DMS 273 treated with DMSO at 0.1 percent for 48 hours (cell line): ENCODE measurements at regions not wholly inside any gene's neighbourhood (a gene's known extent, or its start where the extent isn't known, plus 50 kb on each side); places are given as distances from the start of the nearest gene placed in this dataset.
"Not testable (repeated sequence)": the region's sequence is repeated elsewhere in the genome, so short reads cannot be mapped to it uniquely, and the experiment has no call there.

Experiments used
- DNase-seq: peaks from one replicate; lab custom pipeline; 2025; lab: John Stamatoyannopoulos, UW

DNA sequence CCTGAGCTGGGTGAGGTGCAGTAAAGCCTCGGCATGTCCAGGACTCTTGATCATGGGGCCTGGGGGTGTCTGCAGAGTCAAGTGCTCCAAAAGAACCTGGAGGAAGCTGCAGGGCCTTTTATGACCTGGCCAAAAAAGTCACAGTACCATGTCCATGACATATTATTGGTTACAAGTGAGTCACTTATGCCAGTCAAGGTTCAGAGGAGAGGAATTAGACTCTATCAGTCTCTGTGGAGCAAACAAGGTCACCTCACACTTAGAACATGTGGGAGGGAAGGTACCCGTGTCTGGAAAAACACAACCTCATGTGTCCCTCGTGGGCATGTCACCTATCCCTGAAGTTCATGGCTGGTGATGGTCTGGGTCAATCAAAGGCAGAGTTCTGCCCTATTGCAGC is 465.7 kb downstream of the FBXO15 start:
- DNase-seq: no peak

DNA sequence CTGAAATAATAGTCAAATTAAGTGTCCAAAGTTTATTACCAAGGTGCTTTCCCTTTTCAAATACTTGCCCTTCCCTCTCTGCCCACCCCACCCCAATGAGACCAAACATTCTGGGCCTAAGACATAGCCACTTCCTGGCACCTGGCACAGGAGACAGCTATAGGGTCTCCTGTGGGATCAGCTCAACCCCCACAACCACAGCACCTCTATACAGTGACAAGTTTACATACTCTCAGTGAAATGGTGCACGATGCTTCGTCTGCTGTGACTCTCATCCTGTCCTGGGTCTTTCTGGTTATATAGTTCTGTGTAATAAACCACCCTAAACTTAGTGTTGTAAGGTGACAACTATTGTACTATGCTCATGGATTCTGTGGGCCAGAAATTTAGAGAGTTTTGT is 466.2 kb downstream of the FBXO15 start:
- DNase-seq: no peak

DNA sequence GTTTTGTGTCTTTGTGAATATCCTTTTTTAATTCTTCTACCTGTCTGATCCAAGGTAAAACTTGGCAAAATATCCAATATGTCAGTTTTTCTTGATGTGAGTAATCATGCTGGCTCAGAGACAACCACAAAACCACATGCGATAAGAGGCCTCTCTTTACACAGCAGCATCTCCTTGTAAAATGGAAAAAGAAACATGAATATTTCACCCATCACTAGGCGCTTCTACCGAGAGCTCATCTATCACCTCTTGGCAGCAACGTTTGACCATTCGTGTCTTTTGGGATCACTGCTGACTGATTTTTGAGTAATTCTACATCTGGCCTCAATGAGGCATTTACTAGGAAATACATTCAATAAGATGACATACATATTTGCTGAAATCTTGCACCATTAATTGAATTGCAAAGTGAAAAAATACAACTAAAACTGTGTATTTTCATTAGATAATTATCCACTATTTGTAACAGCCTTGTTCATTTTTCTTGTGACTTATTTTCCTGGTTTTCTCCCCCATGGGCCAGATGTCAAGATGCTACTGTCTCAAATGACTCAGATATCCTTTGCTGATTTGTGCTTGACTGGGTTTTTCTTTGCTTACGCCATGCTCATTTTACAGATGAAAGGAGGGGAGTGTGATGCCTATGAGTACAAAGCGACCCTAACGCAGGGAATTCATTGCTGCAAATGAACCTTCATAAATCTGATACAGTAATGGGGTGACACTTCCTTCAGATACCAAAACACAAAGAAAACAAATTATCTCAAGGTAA is 467.5 kb downstream of the FBXO15 start:
- DNase-seq: no peak

DNA sequence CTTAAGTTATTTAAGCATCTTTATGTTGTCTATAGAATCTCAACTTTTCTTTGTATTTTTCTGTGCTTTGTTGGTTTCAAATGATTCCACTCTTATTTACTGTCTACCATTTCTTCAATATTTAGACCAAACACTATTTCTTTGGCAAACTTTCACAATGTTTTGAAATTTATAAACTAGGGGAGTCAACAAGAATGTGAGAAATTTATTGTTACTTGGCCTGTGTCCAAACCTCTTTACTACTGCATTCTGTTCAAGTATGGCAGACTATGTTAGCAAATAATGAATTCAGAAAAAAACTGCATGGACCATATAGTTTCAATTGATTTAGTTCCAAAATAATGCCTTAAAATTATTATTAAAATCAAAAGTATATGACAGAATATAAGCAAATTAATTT is 470.2 kb downstream of the FBXO15 start:
- DNase-seq: no peak

DNA sequence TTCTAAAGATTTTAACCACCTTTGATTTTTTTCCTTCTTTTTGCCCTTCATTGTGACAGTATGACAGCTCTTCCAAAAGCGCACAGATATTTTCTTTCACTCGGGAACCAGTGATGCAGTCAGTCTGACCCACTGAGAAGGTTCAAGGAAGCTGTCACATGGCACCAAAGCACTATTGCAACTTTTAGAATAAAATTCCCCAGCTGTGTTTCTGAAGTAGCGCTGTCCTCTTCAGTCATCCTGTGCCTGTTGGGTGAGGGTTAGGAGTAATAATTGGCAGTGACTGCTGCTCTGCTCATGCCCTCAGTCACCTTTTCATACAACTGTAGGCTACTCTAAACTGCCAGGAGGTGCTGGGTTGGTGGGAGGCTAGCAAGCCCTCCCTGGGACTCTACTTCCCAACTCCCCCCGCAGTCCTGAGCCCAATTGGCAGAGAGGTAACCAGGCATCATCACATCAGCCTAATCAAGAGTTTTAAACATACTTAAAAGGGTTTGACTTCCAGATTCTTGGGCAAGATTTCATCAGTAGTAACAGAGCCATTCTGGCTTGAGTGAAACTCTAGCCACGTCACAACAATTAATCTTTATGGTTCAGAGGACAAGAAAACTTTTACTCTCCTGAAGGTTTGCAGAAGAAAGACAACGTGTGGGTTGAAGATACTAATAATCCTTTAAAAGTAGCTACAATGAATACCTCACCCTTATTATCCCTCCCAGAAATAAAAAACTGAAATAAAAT is 473.3 kb downstream of the FBXO15 start:
- no peak for DNase-seq

DNA sequence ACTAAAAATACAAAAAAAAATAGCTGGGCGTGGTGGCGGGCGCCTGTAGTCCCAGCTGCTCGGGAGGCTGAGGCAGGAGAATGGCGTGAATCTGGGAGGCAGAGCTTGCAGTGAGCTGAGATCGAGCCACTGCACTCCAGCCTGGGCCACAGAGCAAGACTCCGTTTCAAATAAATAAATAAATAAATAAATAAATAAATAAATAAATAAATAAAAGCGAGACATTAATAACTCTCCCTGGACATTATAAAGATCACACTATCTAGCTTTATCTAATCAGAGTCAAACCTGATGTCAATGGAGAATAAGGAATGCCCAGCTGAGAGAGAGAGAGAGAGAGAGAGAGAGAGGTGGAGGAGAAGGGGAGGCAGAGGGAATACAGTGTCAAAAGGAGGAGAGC is 476.2 kb downstream of the FBXO15 start:
- DNase-seq: not testable (repeated sequence)

DNA sequence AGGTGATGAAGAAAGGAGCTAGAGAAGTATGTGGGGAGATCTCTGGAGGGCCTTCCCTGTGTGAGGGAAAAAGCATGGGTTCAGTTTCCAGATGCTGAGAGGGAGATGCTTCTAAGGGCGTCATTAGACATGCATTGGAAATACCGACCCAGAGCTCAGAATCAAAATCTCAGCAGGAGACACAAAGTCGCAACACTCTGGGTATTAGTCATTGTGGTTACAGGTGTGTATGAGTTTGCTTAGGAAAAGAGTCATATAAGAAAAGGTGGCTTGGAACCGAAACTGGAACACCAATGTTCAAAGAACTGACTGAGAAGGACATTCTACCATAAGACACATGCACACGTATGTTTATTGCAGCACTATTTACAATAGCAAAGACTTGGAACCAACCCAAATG is 477.1 kb downstream of the FBXO15 start:
- DNase-seq: no peak

DNA sequence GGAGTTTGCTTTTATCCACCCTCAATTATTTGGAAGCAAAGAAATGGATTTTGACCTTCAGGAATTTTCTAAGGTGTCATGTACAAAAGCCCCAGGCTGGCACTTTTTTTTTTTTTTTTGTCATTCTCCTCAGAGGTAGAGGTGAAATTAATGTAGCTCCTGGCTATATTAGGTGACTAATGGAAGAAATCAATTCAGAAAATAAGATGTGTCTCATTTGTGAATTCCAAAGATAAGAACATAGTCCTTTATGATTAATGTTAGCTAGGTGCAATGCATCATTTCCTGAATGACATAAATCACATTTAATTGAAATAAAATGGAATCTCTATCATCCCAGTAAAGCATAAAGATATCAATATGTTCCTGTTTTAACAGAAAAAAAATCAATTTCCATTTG is 477.6 kb downstream of the FBXO15 start:
- DNase-seq: no peak

DNA sequence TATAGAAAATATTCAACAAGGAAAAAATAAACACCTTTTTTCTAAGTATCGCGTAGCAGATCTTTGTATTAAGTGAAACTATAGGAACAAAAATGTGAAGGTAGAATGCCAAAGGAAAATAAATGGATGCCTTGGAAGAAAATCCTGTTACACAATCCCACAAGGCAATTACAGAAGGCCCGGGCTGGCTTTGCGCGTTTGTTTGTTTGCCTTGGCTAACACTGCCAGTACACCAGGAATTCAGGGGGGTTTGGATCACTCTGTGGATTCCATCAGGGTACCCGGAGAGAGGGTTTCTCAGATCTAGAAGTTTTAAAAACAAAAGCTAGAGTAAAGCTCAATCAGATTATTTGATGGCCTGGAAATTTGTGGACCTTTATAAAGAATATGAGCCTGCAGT is 478.3 kb downstream of the FBXO15 start:
- no peak for DNase-seq

DNA sequence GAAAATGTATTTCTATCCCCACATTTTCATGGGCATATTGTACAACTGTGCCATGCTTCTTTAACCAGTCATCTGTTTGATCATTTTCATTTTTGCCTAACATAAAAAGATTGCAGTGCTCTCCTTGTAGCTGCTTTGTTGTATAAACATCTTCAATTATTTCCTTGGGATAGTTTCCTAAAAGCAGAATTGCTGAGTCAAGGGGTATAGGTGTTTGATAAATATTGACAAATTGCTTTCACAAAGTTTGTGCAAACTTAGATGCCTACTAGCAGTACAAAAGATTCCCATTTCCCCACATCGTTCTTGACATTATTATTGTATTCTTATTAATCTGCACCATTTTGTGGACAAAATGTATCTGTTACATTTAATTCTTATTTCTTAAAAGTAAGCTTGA is 479.6 kb downstream of the FBXO15 start:
- DNase-seq: no peak

DNA sequence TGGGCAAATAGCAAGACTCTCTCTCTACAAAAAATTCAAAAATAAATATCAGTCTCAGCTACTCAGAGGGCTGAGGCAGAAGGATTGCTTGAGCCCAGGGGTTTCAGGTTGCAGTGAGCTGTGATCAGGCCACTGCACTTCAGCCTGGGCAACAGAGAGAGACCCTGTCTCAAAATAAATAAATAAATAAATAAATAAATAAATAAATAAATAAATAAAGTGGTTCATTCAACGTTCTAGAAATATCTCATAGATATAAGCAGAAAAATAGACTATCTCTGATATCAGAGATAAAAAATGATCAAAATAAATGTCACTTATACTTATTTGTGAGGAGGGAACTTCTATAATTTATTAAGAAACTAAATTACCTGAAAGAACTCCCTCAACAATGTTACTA is 480.9 kb downstream of the FBXO15 start:
- no peak for DNase-seq

DNA sequence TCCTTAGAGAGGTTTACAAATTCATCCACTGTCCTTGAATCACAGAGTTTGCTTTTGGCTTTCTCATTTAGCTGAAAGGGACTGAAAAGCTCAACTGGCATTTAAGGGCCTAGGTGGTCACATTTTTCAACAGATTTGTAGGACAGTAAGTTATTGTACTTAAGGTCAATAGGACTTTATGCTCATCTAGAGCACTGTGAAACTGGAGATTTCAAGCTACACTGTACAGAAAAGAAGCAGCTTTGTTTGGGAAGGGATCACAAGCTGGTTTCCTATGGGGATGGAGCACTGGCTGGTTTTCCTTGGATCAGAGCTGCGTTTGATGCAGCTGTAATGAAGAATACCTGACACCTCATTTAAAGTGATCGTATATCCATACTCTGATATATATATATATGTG is 482.7 kb downstream of the FBXO15 start:
- no peak for DNase-seq

DNA sequence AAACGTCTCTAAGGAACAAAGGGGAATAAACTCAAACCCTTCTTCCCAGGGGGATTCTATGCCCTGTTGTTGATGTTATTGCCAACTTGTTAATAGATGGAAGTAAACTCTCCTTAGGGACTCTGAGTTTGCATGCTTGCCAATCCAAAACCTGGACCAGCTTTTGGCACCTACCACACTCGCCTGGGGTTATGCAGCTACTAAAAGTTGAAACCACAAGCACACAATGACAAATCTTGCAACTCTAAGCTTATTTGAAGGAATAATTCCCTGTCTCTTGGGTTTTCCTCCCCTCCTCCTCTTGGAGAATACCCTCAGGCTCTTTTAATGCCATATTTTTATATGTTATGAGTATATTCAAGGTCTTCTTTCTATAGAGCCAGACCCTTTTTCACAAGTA is 484.1 kb downstream of the FBXO15 start:
- no peak for DNase-seq

DNA sequence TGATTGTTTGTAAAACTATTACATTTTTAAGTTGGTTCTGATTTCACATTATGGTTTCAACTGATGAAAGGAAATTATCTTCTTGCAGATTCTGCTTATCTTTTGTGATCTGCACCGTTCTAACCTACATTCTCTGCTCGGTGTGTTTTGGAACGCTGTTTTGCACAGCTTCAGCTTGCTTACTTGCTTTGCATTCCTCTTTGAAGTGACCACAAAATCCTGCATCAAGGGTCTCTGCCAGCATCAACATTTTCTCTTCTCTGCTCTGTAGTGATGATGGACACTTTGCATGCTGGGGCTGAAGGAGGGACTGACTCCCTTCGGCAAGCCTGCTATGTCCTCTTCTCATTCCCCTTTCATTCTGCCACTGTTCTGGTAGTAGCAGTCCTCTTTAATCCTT is 485.2 kb downstream of the FBXO15 start:
- no peak for DNase-seq

DNA sequence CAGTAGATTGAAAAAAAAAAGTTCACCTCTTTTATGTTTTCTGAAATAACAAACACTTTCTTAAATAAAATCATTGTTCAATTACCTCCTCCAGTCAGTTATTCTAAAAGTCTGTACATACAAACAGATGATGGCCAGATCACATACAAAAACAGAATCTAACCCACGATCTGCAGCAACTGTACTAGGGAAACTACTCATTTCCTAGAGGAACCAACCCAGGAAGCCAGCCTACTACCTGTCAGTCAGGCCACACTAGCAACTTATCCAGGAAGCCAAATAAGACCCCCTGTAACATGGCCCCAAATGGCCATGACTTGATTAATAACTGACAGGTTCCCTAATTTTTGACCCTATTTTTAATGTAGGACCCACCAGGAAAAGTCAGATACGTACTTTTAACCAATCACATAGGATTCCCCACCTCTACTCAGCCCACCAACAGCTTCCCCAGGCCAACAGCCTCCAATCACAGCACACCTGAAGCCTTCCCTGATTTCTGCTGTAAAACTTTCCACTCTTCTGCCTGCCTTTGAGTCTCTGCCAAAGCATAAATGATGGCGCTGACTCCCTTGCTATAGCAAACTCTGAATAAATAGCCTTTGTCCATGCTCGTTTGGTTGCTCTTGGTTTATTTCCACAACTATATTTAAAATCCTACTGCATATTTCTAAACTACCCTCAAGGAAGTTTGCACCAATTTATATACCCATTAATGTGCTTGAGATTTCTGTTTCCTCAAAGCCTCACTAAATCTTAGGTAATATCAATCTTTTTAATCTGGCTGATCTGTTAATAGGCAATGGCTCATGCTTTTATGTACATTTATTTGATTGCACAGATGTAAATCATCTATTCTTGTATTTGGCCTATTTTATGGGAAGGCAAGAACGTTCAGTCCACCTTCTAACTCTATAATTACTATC is 486.4 kb downstream of the FBXO15 start:
- no peak for DNase-seq

DNA sequence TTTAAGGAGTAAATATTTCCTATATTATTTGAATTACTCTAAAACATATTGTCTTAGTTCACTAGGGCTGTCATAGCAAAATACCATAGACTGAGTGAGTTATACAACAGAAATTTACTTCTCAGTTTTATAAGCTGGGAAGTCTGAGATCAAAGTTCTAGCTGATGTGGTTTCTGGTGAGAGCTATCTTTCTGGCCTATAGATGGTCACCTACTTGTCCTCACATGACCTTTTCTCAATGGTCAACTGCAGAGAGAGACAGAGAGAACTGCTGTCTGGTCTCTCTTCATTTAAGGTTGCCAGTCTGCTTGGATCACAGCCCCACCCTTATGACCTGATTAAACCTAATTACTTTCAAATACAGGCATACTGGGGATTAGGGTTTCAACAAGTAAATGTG is 490.9 kb downstream of the FBXO15 start:
- DNase-seq: no peak

DNA sequence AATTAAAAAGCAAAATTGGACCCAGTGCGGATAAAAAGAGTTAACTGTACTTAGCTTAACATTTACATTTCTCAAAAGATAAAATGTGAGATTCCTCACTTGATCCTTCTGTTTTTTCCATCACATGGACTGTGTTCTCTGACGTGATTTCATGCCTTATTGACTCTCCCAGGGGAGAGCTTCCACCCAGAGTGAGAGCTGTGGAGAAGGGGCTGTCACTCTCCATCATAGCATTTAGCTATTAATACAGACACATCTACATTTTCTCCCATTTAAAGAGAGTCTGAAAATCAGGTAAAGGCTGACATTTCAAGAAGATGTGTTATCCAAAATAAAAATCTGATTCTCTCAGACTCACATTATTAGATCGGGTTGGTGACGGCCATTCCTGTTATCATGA is 493.8 kb downstream of the FBXO15 start:
- no peak for DNase-seq

DNA sequence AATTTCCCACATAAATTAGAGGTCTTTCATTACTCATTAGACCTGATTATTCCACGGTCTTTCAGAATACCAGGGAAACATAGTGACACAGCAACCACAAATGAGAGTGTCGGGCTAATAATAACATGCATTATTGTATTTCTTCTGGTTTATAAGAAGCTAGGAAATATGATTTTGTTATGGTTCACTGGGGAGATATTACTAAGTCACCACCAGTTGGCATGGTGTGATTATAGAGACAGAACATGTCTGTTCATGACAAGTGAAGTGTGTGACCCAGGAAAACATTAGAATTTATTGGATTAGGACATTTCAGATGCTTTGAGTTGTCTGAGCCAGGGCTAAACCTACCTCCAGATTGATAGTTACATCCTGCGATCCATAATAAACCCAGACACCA is 494.4 kb downstream of the FBXO15 start:
- DNase-seq: no peak

DNA sequence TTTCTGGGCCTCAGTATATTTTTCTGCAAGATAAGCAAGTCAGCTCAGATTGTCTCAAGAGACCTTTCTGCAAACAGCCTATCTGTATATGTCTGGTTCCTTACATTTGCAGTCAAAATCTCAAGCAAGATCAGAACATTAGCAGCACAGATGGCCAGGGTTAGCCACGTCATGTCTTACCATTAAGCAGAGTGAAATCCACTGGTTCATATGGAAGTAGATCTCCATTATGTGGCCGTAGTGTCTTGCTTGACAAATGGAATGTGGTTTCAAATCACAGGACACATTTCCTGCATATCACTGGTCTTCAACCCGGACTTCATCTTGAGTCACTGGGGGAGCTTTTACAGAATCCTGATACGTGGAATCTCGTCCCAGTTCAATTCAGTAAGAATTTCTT is 500.2 kb downstream of the FBXO15 start:
- DNase-seq: no peak

DNA sequence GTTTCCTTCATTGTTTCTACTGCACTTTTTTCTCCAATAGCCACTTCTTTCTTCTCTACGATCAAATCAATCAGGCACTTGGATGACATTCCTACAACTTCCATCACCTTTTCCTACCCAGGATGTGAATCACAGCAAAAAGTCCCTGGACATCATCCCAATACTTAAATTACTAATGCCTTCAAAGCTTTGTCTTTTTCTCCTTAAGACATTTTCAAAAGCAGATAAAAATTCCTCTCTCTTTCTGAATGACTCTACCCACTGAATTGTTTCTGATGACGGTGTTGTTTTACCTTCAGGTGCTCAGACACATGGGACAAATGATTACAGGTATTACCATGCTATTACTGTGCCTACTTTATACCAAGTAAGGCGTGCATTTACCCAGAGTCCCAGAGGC is 500.9 kb downstream of the FBXO15 start:
- DNase-seq: no peak

DNA sequence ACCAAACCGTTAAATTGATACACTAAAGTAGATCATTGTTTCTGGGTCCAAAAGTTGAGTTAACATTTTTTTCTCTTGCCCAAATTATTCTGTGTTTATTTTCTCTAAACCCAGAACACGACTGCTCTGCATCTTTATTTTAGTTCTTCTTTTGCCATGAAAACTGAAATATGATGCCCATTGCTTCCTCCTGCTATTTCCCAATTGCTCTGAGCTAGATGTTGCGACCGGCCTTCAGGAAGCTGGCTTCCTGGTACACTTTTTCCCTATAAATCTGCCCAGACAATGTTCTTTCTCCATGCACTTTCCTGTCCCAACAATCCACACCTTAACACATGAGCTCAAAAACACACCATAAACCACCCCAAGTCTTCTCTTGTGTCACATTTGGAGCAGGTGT is 501.4 kb downstream of the FBXO15 start:
- DNase-seq: no peak

DNA sequence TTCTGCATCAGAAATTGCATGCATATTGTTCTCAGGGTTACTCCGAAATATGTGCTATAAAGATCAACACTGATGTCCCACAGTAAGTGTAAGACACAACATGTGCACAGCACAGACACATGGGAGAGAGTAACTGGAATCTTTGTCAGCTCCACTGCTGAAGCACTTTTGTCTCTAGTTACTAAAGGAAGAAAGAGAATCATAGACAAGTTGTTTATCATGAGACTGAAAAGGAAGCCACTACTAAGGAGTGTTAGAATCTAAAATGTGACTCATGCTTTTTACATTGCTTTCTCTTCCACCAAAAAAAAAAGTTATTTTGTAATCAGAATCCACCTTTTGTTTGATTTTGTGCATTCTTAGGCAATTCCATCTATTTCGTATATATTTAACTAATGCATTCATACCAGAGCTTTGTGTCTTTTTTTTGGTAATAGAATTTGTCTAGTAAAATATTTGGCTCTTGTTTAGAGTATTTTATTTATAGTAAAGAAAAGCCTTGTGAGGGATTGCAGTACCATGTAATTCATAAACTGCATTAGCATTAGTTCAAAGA is 502.4 kb downstream of the FBXO15 start:
- DNase-seq: no peak
